Keratinocyte (primary cell): ENCODE measurements at regions not wholly inside any gene's neighbourhood (a gene's known extent, or its start where the extent isn't known, plus 50 kb on each side); places are given as distances from the start of the nearest gene placed in this dataset.

Experiments
- DNase-seq: peaks from one replicate; pipeline ENCODE4 v3.0.0-alpha.2; 2011; ENCODE audit warnings: low read depth, missing footprints, low spot score
- FAIRE-seq: peaks from 2 replicates; lab custom pipeline; 2011; peaks lifted over from hg19 to GRCh38; lab: Jason Lieb, UNC
- H2AFZ ChIP-seq: 2 replicates; pipeline ENCODE4 v1.6.0; 2012; ENCODE audit warnings: low read length, control low read depth, inconsistent platforms; ENCODE audit not compliant: control insufficient read depth
- H3K27ac ChIP-seq: 2 replicates; pipeline ENCODE4 v1.5.1; 2011; ENCODE audit warnings: low read length; ENCODE audit not compliant: control insufficient read depth, insufficient read depth
- H3K27me3 ChIP-seq: 3 replicates; pipeline ENCODE4 v1.6.0; 2011; ENCODE audit warnings: low read length; ENCODE audit not compliant: control insufficient read depth, insufficient read depth; ENCODE audit errors: extremely low read depth
- H3K36me3 ChIP-seq, 2 experiments: 2 replicates in 1 of 2; 3 replicates in 1 of 2; pipeline ENCODE4 v1.5.1; 2011; ENCODE audit warnings: low read length in 2 of 2, mild to moderate bottlenecking in 1 of 2; ENCODE audit not compliant: control insufficient read depth in 2 of 2, insufficient read depth in 2 of 2; ENCODE audit errors: extremely low read depth in 1 of 2
- H3K4me1 ChIP-seq: 3 replicates; pipeline ENCODE4 v1.5.1; 2011; ENCODE audit warnings: low read length; ENCODE audit not compliant: control insufficient read depth, insufficient read depth; ENCODE audit errors: extremely low read depth
- H3K4me2 ChIP-seq: 3 replicates; pipeline ENCODE4 v1.6.0; 2011; ENCODE audit warnings: low read depth, low read length; ENCODE audit not compliant: control insufficient read depth, insufficient read depth; ENCODE audit errors: extremely low read depth
- H3K4me3 ChIP-seq, 3 experiments: fragments of 200-600 bp in 1 of 3; sonication (generic) in 1 of 3; 2 replicates in 2 of 3; 3 replicates in 1 of 3; pipeline ENCODE4 v1.5.1; 2011 to 2016; ENCODE audit warnings: low read length in 3 of 3, mild to moderate bottlenecking in 3 of 3, control low read depth in 2 of 3, inconsistent platforms in 1 of 3, low read depth in 1 of 3, mixed read lengths in 1 of 3, mixed run types in 1 of 3, moderate library complexity in 1 of 3; ENCODE audit not compliant: control insufficient read depth in 2 of 3, insufficient read depth in 2 of 3; ENCODE audit errors: extremely low read depth in 1 of 3
- H3K79me2 ChIP-seq: 2 replicates; pipeline ENCODE4 v1.6.0; 2012; ENCODE audit warnings: low read length; ENCODE audit not compliant: control insufficient read depth, insufficient read depth
- H3K9ac ChIP-seq: 3 replicates; pipeline ENCODE4 v1.6.0; 2011; ENCODE audit warnings: low read length; ENCODE audit not compliant: control insufficient read depth, insufficient read depth; ENCODE audit errors: extremely low read depth
- H3K9me1 ChIP-seq: 3 replicates; pipeline ENCODE4 v1.6.0; 2011; ENCODE audit warnings: low read length; ENCODE audit not compliant: control insufficient read depth, insufficient read depth; ENCODE audit errors: extremely low read depth
- H3K9me3 ChIP-seq: 2 replicates; pipeline ENCODE4 v1.5.1; 2012; ENCODE audit warnings: low read depth, low read length; ENCODE audit not compliant: control insufficient read depth
- H4K20me1 ChIP-seq: 3 replicates; pipeline ENCODE4 v1.6.0; 2011; ENCODE audit warnings: low read length; ENCODE audit not compliant: control insufficient read depth, insufficient read depth; ENCODE audit errors: extremely low read depth
- EZH2 ChIP-seq: IDR thresholded peaks from one replicate; pipeline ENCODE4 v1.6.1; 2012; ENCODE audit warnings: inconsistent platforms, mild to moderate bottlenecking, low read length, moderate library complexity
- dilution Hi-C: fragments of 300-500 bp; cut with MboI; formaldehyde crosslinking; loops from one replicate; pipeline ENCODE4 v1.7.0; 2020; ENCODE audit warnings: low sequenced_read_pairs; ENCODE audit not compliant: extremely low pct_ligation_motif_present
- TF ChIP-seq, protein P1 (sequence below), 3 experiments: IDR thresholded peaks in 1 of 3; conservative IDR thresholded peaks in 1 of 3; optimal IDR thresholded peaks in 1 of 3; 2 replicates in 2 of 3; 3 replicates in 1 of 3; pipeline versions ENCODE3 to v1.5.1; 2011; ENCODE audit warnings: low read length in 3 of 3, mild to moderate bottlenecking in 3 of 3, moderate library complexity in 2 of 3, control low read depth in 1 of 3, inconsistent platforms in 1 of 3; ENCODE audit not compliant: insufficient read depth in 2 of 3; ENCODE audit errors: extremely low read depth in 1 of 3

DNA sequence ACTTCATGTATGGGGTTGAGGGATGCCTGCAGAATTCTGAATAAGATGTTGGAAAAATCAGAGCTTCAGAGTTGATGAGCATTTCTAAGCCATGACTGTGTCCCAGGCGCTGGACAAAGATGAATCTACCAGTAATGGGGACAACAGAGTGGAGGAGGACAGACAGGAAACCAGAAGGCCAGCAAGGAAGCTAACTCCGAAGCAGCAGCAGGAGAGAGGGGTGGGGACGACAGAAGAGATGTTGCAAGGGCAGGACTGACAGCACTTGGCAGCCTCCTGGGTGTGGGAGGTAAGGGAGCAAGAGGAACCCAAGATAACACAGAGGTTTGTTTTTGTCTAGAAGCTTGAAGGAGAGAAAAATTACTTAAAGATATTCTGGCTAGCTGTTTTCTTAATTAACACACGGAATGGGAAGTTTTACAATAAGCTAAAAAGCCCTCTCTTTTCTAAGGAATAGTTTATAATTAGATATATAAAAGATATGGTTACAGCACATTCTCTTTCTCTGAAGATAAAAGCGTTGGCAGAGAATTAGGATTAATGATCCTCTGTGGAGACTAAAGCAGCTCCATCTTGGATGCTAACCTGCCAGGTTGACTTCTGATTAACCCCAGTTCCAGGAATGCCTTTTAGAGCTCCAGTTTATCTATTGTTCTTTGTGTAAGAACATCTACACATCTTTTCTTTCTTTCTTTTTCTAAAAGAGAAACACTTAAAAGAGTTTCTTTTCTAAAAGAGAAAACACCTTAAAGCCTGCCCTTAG is 92.7 kb downstream of the TENT5C start:
- Histone ChIP-seq H4K20me1 (no peaks in the 10 kb centered on the region), H3K27ac (no peak overlapping the region), H3K4me2 (no peak overlapping the region), H3K9me3 (no peaks in the 10 kb centered on the region), H3K36me3 (no peaks in the 10 kb centered on the region), H3K4me3 (no peak overlapping the region), H3K79me2 (no peaks in the 10 kb centered on the region), H3K9ac (no peak overlapping the region), H2AFZ (no peak overlapping the region), H3K9me1 (no peaks in the 10 kb centered on the region), H3K27me3 (no peaks in the 10 kb centered on the region), H3K4me1 (no peaks in the 10 kb centered on the region)
- FAIRE-seq (no peak), DNase-seq (no peak)
- dilution Hi-C loops, result no loop called here
- TF ChIP-seq, protein P1, sequence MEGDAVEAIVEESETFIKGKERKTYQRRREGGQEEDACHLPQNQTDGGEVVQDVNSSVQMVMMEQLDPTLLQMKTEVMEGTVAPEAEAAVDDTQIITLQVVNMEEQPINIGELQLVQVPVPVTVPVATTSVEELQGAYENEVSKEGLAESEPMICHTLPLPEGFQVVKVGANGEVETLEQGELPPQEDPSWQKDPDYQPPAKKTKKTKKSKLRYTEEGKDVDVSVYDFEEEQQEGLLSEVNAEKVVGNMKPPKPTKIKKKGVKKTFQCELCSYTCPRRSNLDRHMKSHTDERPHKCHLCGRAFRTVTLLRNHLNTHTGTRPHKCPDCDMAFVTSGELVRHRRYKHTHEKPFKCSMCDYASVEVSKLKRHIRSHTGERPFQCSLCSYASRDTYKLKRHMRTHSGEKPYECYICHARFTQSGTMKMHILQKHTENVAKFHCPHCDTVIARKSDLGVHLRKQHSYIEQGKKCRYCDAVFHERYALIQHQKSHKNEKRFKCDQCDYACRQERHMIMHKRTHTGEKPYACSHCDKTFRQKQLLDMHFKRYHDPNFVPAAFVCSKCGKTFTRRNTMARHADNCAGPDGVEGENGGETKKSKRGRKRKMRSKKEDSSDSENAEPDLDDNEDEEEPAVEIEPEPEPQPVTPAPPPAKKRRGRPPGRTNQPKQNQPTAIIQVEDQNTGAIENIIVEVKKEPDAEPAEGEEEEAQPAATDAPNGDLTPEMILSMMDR (optimal IDR thresholded peaks at IDR 0.05 in 1 of 3, IDR thresholded peaks at IDR 0.05 in 1 of 3, conservative IDR thresholded peaks at IDR 0.05 in 1 of 3; ENCODE audit: extremely low read depth in 1 of 3, insufficient read depth in 2 of 3, low read length in 3 of 3), result no peak
- no peak for TF ChIP-seq EZH2

DNA sequence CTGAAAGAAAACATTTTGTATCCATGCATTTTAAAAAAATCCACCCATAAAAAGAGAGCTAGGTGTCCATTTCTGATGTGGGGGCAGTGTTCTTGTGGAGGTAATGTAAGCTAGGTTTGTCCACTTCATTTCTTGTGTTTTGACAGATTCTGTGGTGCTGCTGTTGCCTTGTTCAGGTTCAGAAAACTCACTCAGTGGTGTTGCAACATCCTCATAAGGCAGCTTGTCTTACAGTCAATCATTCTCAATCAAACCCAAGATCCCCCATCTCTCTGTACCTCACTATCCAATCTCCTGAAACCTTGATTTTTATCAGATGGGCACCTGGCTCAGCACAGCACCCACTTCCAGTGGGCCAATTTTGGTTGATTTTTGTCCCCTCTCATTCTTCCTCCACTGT is 94.1 kb downstream of the TENT5C start:
- TF ChIP-seq, protein P1 (optimal IDR thresholded peaks at IDR 0.05 in 1 of 3, IDR thresholded peaks at IDR 0.05 in 1 of 3, conservative IDR thresholded peaks at IDR 0.05 in 1 of 3; ENCODE audit: extremely low read depth in 1 of 3, insufficient read depth in 2 of 3, low read length in 3 of 3), result no peak
- TF ChIP-seq EZH2, result no peak
- Histone ChIP-seq H3K27ac (no peak overlapping the region), H3K36me3 (no peaks in the 10 kb centered on the region), H3K9me3 (no peaks in the 10 kb centered on the region), H4K20me1 (no peaks in the 10 kb centered on the region), H3K79me2 (no peaks in the 10 kb centered on the region), H3K4me3 (no peak overlapping the region), H3K9me1 (no peaks in the 10 kb centered on the region), H3K9ac (no peak overlapping the region), H3K27me3 (no peaks in the 10 kb centered on the region), H2AFZ (no peak overlapping the region), H3K4me1 (no peaks in the 10 kb centered on the region), H3K4me2 (no peak overlapping the region)
- no peak for DNase-seq
- FAIRE-seq, result no peak
- dilution Hi-C loops, result no loop called here
